ENCODE measurements at regions not wholly inside any gene's neighbourhood (a gene's known extent, or its start where the extent isn't known, plus 50 kb on each side); places are given as distances from the start of the nearest gene placed in this dataset.

DNA sequence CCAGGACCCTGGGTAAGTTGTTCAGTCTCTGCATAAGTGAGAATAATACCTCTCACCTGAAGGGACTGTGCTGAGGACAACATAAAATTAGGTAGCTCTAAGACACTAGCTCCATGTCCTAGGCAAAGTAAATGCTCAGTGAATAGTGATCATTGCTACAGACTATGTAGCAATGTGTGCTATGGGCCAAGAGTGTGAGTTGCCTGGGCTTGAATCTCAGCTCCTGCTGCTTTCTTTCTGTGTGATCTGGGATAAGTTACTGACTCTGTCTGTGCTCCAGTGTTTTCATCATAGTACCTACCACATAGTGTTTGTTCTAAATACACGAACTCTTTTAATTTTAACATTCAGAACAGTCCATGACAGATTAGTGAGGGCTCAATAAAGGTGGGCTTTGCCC, 81.1 kb upstream of the MFGE8 start:
- H3K4me1 ChIP-seq (ENCODE audit: control insufficient read depth, insufficient read depth, low read length) = no peaks in the 10 kb centered on the region
- H3K27ac ChIP-seq (ENCODE audit: extremely low read depth, low read depth, low read length) = no peak overlapping the region
- CTCF ChIA-PET = interaction anchor here (0.6 to 3.1 kb wide), 7 partner anchors 9 to 593 kb away, joined by 3 to 11 read pairs (median 3); no protein-coding TSS in a partner anchor
- no peaks in the 10 kb centered on the region for H3K9me3 ChIP-seq (ENCODE audit: control insufficient read depth, insufficient read depth, low read depth, low read length)
- no peaks in the 10 kb centered on the region for H3K36me3 ChIP-seq (ENCODE audit: control insufficient read depth in 2 of 2, insufficient read depth in 1 of 2, low read length in 2 of 2)
- no peak for TF ChIP-seq GLIS2 (tag by site-specific recombination; IDR thresholded peaks at IDR 0.05)
- no peak for TF ChIP-seq ZNF174 (tag by site-specific recombination; IDR thresholded peaks at IDR 0.05)
- TF ChIP-seq ZNF670 (tag by site-specific recombination; IDR thresholded peaks at IDR 0.05; ENCODE audit: low read depth) = no peak
- TF ChIP-seq ZNF837 (tag by site-specific recombination; IDR thresholded peaks at IDR 0.05) = no peak
- no peak for TF ChIP-seq ZIC2 (tag by site-specific recombination; IDR thresholded peaks at IDR 0.05)
- no peak for TF ChIP-seq ZNF302 (tag by site-specific recombination; IDR thresholded peaks at IDR 0.05; ENCODE audit: low read depth)
- TF ChIP-seq, protein P1, sequence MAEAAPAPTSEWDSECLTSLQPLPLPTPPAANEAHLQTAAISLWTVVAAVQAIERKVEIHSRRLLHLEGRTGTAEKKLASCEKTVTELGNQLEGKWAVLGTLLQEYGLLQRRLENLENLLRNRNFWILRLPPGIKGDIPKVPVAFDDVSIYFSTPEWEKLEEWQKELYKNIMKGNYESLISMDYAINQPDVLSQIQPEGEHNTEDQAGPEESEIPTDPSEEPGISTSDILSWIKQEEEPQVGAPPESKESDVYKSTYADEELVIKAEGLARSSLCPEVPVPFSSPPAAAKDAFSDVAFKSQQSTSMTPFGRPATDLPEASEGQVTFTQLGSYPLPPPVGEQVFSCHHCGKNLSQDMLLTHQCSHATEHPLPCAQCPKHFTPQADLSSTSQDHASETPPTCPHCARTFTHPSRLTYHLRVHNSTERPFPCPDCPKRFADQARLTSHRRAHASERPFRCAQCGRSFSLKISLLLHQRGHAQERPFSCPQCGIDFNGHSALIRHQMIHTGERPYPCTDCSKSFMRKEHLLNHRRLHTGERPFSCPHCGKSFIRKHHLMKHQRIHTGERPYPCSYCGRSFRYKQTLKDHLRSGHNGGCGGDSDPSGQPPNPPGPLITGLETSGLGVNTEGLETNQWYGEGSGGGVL (tag by site-specific recombination; IDR thresholded peaks at IDR 0.05) = no peak
- no peak for TF ChIP-seq ZBTB1 (tag by site-specific recombination; IDR thresholded peaks at IDR 0.05)
- TF ChIP-seq, protein P2, sequence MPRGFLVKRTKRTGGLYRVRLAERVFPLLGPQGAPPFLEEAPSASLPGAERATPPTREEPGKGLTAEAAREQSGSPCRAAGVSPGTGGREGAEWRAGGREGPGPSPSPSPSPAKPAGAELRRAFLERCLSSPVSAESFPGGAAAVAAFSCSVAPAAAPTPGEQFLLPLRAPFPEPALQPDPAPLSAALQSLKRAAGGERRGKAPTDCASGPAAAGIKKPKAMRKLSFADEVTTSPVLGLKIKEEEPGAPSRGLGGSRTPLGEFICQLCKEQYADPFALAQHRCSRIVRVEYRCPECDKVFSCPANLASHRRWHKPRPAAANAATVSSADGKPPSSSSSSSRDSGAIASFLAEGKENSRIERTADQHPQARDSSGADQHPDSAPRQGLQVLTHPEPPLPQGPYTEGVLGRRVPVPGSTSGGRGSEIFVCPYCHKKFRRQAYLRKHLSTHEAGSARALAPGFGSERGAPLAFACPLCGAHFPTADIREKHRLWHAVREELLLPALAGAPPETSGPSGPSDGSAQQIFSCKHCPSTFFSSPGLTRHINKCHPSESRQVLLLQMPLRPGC (tag by site-specific recombination; IDR thresholded peaks at IDR 0.05) = no peak
- TF ChIP-seq ZNF664 (tag by site-specific recombination; IDR thresholded peaks at IDR 0.05) = no peak
- no peak for TF ChIP-seq ZNF335 (tag by site-specific recombination; conservative IDR thresholded peaks at IDR 0.05)
- TF ChIP-seq ZNF114 (tag by site-specific recombination; IDR thresholded peaks at IDR 0.05) = no peak
- TF ChIP-seq, protein P3, sequence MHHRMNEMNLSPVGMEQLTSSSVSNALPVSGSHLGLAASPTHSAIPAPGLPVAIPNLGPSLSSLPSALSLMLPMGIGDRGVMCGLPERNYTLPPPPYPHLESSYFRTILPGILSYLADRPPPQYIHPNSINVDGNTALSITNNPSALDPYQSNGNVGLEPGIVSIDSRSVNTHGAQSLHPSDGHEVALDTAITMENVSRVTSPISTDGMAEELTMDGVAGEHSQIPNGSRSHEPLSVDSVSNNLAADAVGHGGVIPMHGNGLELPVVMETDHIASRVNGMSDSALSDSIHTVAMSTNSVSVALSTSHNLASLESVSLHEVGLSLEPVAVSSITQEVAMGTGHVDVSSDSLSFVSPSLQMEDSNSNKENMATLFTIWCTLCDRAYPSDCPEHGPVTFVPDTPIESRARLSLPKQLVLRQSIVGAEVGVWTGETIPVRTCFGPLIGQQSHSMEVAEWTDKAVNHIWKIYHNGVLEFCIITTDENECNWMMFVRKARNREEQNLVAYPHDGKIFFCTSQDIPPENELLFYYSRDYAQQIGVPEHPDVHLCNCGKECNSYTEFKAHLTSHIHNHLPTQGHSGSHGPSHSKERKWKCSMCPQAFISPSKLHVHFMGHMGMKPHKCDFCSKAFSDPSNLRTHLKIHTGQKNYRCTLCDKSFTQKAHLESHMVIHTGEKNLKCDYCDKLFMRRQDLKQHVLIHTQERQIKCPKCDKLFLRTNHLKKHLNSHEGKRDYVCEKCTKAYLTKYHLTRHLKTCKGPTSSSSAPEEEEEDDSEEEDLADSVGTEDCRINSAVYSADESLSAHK (tag by site-specific recombination; IDR thresholded peaks at IDR 0.05) = no peak
- TF ChIP-seq GLI2 (tag by site-specific recombination; IDR thresholded peaks at IDR 0.05; ENCODE audit: borderline replicate concordance, low read depth) = no peak
- no peak for TF ChIP-seq FEZF1 (tag by site-specific recombination; IDR thresholded peaks at IDR 0.05)
- TF ChIP-seq MEIS1 (CRISPR knock-in tag; IDR thresholded peaks at IDR 0.05; ENCODE audit: borderline replicate concordance) = no peak
- TF ChIP-seq ZNF529 (tag by site-specific recombination; IDR thresholded peaks at IDR 0.05; ENCODE audit: insufficient replicate concordance) = no peak
- POLR2A ChIA-PET = no interaction called here
- no peak overlapping the region for H3K4me3 ChIP-seq (ENCODE audit: low read depth, low read length)

DNA sequence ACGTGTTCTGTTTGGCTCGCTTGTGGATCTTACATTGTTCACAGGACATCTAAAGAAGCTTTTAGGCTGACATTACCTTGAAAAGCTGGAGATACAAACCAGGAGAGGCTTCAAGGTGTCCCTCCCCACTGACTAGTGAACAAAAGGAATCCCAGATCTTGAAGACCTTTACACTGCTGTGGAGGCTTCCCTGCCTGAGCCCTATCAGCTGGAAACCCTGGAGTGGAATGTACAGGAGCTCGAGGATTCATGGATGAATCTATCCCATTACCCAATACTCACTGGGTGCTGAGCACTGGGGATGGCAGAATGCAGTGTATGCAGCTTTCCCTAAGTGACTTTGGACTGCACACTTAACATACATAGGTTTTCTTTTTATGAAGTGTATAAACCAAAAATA, 82.3 kb upstream of the MFGE8 start:
- CTCF ChIA-PET = interaction anchor here (0.5 to 3.1 kb wide), 5 partner anchors 18 to 116 kb away, joined by 3 to 11 read pairs (median 4); no protein-coding TSS in a partner anchor
- Histone ChIP-seq H3K9me3 (ENCODE audit: control insufficient read depth, insufficient read depth, low read depth, low read length) (no peaks in the 10 kb centered on the region), H3K36me3 (ENCODE audit: control insufficient read depth in 2 of 2, insufficient read depth in 1 of 2, low read length in 2 of 2) (no peaks in the 10 kb centered on the region), H3K4me1 (ENCODE audit: control insufficient read depth, insufficient read depth, low read length) (no peaks in the 10 kb centered on the region), H3K27ac (ENCODE audit: extremely low read depth, low read depth, low read length) (no peak overlapping the region), H3K4me3 (ENCODE audit: low read depth, low read length) (no peak overlapping the region)
- TF ChIP-seq ZSCAN16 (tag by site-specific recombination; IDR thresholded peaks at IDR 0.05) = no peak
- POLR2A ChIA-PET = no interaction called here

All from HEK293 (cell line).